ENCODE measurements at regions not wholly inside any gene's neighbourhood (a gene's known extent, or its start where the extent isn't known, plus 50 kb on each side); places are given as distances from the start of the nearest gene placed in this dataset.

DNA sequence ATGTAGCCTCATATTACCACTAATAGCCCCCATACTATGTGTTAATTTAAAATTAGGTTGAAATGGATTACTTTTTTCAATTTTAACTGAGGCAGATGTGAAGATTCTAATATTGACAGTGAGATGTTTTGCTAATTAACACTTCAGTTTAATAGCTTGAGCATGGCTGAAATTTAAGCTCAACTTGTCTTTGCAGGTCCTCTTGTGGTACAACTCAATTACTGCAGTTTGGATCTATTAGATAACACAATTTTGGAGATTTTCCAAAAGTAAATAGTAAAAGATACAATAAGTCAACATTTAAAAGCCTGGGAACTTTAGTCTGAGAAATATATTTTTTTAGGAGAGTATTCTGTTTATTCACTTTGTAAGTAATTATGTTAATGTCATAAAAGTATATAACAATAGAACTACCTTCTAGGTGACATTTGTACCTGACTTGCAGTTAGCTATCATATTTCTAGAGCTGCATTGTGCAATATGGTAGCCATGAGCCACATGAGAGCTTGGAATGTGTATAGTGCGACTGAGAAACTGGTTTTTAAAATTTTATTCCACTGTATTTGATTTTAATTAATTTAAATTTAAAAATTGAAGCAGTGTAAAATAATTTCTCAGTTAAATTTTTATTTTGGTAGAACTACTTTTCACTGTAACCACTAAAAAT lies 73.1 kb upstream of the FMR1 start:
- no peak for DNase-seq (ENCODE audit: low read depth in 2 of 2)

DNA sequence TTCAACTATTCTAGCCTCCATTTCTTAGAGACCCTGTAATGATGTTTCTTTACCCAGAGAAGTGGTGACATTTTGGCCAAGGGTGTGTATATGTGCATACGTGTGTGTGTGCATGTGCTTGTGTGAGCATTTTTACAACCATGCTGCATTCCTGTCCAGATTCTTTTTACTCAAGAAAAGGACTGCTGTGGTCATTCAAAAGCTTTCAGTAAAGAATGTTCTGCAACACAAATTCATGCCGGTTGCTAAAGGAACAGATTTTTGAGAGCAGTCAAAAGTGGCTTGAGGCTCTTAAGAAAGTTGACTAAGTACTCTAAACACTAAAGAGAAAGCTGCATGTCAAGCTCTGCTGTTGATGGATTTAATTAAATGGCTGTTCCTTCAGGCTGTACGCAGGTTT lies 65.0 kb upstream of the FMR1 start:
- DNase-seq (ENCODE audit: low read depth in 2 of 2), result no peak

DNA sequence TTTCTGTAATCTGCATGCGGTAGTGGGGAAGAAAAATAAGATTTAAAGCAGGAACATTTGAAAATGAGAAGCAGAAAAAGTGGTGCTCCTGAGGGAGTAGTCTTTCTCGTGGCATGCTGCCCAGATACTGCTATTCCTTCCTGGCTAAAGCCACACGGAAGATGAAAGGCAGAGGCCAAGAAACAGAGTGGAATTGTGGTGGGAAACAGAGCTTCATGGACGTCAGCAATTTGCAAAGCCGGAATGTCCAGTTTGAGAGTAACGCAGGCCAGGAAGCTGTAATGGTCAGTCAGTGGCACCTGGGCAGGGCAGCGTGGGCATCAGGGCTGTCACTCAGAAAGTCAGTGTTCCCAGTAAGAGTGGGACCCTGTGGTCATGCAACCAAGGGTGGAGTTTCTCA lies 63.7 kb upstream of the FMR1 start:
- no peak for DNase-seq (ENCODE audit: low read depth in 2 of 2)

DNA sequence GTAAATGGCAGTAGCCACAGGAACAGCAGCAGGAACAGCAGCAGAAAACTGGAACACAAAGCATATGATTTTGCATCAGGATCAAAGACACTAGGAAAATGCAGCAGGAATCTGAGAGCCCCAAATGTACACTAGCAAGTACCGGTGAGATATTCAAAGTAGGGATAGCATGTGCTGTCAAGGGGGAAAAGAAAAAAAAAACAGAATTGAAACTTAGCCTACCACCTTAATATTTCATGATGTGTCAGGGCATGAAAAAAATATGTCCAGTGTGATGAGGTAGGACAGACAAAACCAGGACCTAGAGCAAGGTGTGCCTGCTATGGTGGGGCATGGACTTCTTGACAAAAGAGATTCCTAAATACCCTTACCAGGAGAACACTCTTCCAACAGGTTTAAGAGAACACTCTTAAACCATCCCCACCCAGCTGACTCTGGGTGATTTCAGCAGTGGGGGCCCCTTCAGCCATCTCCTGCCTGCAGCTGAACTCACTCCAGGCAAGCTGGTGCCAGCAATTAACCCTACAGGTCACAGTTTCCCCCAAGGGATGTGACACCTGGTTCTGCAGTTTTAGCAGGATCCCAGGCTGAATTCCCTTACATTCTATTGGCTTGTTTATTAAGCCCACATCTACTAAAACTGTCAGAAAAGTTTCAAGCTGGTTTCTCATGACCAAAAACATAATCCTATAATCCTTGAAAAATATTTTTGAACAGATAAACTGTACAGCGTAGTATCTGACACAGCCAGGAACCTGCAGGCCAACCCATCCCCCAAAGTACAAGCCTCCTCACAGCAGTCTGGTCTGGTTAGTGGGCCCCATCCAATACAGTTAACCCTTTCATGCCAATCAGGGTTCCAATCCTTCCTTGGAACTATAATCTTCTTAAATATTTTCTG lies 62.9 kb upstream of the FMR1 start:
- DNase-seq (ENCODE audit: low read depth in 2 of 2), result no peak

DNA sequence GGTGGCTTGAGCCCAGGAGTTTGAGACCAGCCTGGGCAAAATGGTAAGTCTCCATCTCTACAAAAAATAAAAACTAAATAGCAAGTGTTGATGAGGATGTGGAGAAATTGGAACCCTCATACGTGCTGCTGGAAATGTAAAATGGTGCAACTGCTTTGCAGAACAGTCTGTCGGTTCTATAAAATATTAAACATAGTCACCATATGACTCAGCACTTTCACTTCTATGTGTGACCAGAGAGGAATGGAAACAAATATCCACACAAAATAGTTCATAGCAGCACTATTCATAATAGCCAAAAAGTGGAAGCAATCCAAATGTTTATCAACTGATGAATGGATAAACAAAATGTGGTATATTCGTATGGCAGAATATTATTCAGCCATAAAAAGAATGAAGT lies 60.8 kb upstream of the FMR1 start:
- no peak for DNase-seq (ENCODE audit: low read depth in 2 of 2)

DNA sequence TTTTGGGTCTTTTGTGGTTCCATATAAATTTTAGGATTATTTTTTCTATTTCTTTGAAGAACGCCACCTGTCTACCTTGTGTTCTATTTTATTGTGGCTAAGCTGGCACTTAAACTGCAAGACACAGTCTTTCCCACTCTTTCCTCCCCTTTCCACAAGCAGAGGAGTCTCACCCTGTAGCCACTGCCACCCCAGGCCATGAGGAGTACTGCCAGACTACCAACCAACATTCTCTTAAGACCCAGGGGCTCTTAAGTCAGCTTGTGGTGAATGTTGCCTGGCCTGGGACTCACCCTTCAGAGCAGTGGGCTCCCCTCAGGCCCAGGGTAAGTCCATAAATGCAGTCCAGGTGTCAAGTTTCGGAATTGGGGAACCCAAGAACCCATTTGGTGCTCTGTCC lies 58.0 kb upstream of the FMR1 start:
- no peak for DNase-seq (ENCODE audit: low read depth in 2 of 2)

DNA sequence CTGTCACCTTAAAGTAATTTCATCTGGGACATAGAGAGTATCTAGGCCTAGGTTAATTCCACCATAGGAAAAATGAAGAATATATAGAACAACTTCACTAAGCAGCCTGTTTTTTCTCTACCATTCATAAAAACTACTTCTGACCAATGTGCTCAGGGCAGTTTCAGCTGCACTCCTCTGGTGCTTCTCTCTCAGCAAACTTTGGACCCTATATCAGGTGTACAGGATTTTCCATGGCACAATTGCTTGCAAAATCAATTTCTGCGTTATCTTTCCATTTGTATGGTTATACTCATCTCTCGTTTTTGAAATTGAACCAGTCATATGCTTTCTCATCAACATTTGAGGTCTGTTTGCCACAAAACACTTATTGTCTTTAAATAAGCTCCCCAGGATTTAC lies 52.1 kb upstream of the FMR1 start:
- no peak for DNase-seq (ENCODE audit: low read depth in 2 of 2)
